PC-9 (cell line): ENCODE measurements at regions not wholly inside any gene's neighbourhood (a gene's known extent, or its start where the extent isn't known, plus 50 kb on each side); places are given as distances from the start of the nearest gene placed in this dataset.

Source experiments
- BruUV-seq: library from RNA; stranded (reverse); fragments of 400-500 nt; replicated peaks from 2 replicates; lab custom pipeline; 2021; lab: Mats Ljungman, UMichigan
- CTCF ChIA-PET: fragments of 300-600 bp; sonication (Branson Sonifier 250); formaldehyde crosslinking; loops from one replicate; lab custom pipeline; 2022; ENCODE audit warnings: antibody characterized with exemption; lab: Charles Lee
- POLR2A ChIA-PET: fragments of 300-600 bp; sonication (Branson Sonifier 250); formaldehyde crosslinking; loops from one replicate; lab custom pipeline; 2022; ENCODE audit warnings: antibody characterized with exemption; ENCODE audit not compliant: unreplicated experiment; lab: Charles Lee
- DNase-seq, 2 experiments: peaks; one replicate each; pipeline versions ENCODE4 v3.0.0 to v3.0.0-alpha.2; 2015 to 2022; ENCODE audit warnings: mixed read lengths in 1 of 2
- H2AFZ ChIP-seq: fragments of 200-600 bp; sonication (generic); 2 replicates; pipeline ENCODE4 v1.8.1; 2017; ENCODE audit warnings: antibody characterized with exemption
- H3F3A ChIP-seq: fragments of 200-600 bp; sonication (generic); 2 replicates; pipeline ENCODE4 v1.8.1; 2017; ENCODE audit warnings: antibody characterized with exemption, mild to moderate bottlenecking, low read depth; ENCODE audit not compliant: insufficient read depth
- H3K27ac ChIP-seq: fragments of 200-600 bp; sonication (generic); 2 replicates; pipeline ENCODE4 v1.6.1; 2016; ENCODE audit warnings: mixed run types
- H3K27me3 ChIP-seq: fragments of 200-600 bp; sonication (generic); 2 replicates; pipeline ENCODE4 v1.6.1; 2016; ENCODE audit warnings: low read depth, mixed run types; ENCODE audit not compliant: insufficient read depth
- H3K36me3 ChIP-seq: fragments of 200-600 bp; sonication (generic); 2 replicates; pipeline ENCODE4 v1.6.1; 2016; ENCODE audit warnings: low read depth, mixed run types
- H3K4me1 ChIP-seq: fragments of 200-600 bp; sonication (generic); replicated peaks from 2 replicates; pipeline ENCODE4 v1.6.1; 2016; ENCODE audit warnings: mixed run types; ENCODE audit not compliant: insufficient read depth
- H3K4me2 ChIP-seq: fragments of 200-600 bp; sonication (generic); 2 replicates; pipeline ENCODE4 v1.6.1; 2017; ENCODE audit warnings: mixed run types
- H3K4me3 ChIP-seq: fragments of 200-600 bp; sonication (generic); 2 replicates; pipeline ENCODE4 v1.6.1; 2016; ENCODE audit warnings: mixed run types
- H3K79me2 ChIP-seq: fragments of 200-600 bp; sonication (generic); 2 replicates; pipeline ENCODE4 v1.6.1; 2017; ENCODE audit warnings: low read depth, mixed run types
- H3K9me2 ChIP-seq: fragments of 200-600 bp; sonication (generic); 2 replicates; pipeline ENCODE4 v1.8.1; 2017; ENCODE audit warnings: mild to moderate bottlenecking; ENCODE audit not compliant: insufficient read depth
- H3K9me3 ChIP-seq: fragments of 200-600 bp; sonication (generic); 2 replicates; pipeline ENCODE4 v1.8.1; 2016; ENCODE audit warnings: low read depth; ENCODE audit not compliant: insufficient read depth
- H4K20me1 ChIP-seq: fragments of 200-600 bp; sonication (generic); 2 replicates; pipeline ENCODE4 v1.8.1; 2017; ENCODE audit not compliant: insufficient read depth
- CTCF ChIP-seq: fragments of 200-600 bp; sonication (generic); conservative IDR thresholded peaks from 2 replicates; pipeline ENCODE4 v1.6.1; 2017; ENCODE audit warnings: mixed run types, antibody characterized with exemption, mild to moderate bottlenecking, moderate library complexity
- EZH2 ChIP-seq: fragments of 200-600 bp; sonication (generic); IDR thresholded peaks from 2 replicates; pipeline ENCODE4 v1.8.0; 2017; ENCODE audit warnings: antibody characterized with exemption, low read depth
- intact Hi-C: fragments of 100-400 bp; cut with micrococcal nuclease; formaldehyde crosslinking; loops from one replicate; pipeline ENCODE4 v1.10.0; 2022; ENCODE audit not compliant: unreplicated experiment

- Histone ChIP-seq H3K9me3 (no peaks in the 10 kb centered on the region), H3K27me3 (no peaks in the 10 kb centered on the region), H3K27ac (no peak overlapping the region), H3K9me2 (no peaks in the 10 kb centered on the region), H4K20me1 (no peaks in the 10 kb centered on the region), H2AFZ (no peak overlapping the region), H3F3A (no peaks in the 10 kb centered on the region), H3K4me2 (no peak overlapping the region), H3K79me2 (no peaks in the 10 kb centered on the region), H3K4me1 (peaks cover 18% of the 10 kb centered on the region), H3K36me3 (no peaks in the 10 kb centered on the region), H3K4me3 (no peak overlapping the region)
- POLR2A ChIA-PET = interaction anchor here (0.6 kb wide), 1 partner anchor 615 kb away, joined by 7 read pairs; no protein-coding TSS in a partner anchor
- no peak for DNase-seq
- no TSS peak for BruUV-seq
- intact Hi-C loops = no loop called here
- CTCF ChIA-PET = interaction anchor here (0.5 kb wide), 1 partner anchor 10 kb away, joined by 5 read pairs; no protein-coding TSS in a partner anchor
- no peak for TF ChIP-seq CTCF
These were observed 432.8 kb downstream of the METTL4 start for GRCh38 chr18:2138552-2138951.

GRCh38 chr18:2139691-2140090 lies 431.6 kb downstream of the METTL4 start:
- H4K20me1 ChIP-seq = no peaks in the 10 kb centered on the region
- no peaks in the 10 kb centered on the region for H3K9me3 ChIP-seq
- BruUV-seq = no TSS peak
- intact Hi-C loops = no loop called here
- H3K27me3 ChIP-seq = no peaks in the 10 kb centered on the region
- no peaks in the 10 kb centered on the region for H3K36me3 ChIP-seq
- H3K79me2 ChIP-seq = no peaks in the 10 kb centered on the region
- DNase-seq = peak; percentile 12 to 70
- no peak overlapping the region for H3K4me3 ChIP-seq
- ChIA-PET POLR2A (no interaction called here), CTCF (no interaction called here)
- no peaks in the 10 kb centered on the region for H3K9me2 ChIP-seq
- no peaks in the 10 kb centered on the region for H3F3A ChIP-seq
- H3K4me2 ChIP-seq = peak overlapping the region; percentile 60
- H3K27ac ChIP-seq = peak overlapping the region; percentile 36; the same call in 1 of the 2 replicates
- H2AFZ ChIP-seq = no peak overlapping the region
- H3K4me1 ChIP-seq = peaks cover 18% of the 10 kb centered on the region
- TF ChIP-seq CTCF = no peak
- no peak for TF ChIP-seq EZH2

GRCh38 chr18:2143636-2144035 lies 427.7 kb downstream of the METTL4 start:
- H3K79me2 ChIP-seq = no peaks in the 10 kb centered on the region
- no peak overlapping the region for H3K4me2 ChIP-seq
- no peaks in the 10 kb centered on the region for H3F3A ChIP-seq
- H3K4me1 ChIP-seq = peaks cover 18% of the 10 kb centered on the region
- no peaks in the 10 kb centered on the region for H3K36me3 ChIP-seq
- no peak overlapping the region for H2AFZ ChIP-seq
- ChIA-PET POLR2A (no interaction called here), CTCF (no interaction called here)
- no peak for TF ChIP-seq EZH2
- no peak for TF ChIP-seq CTCF
- no peak overlapping the region for H3K27ac ChIP-seq
- BruUV-seq = no TSS peak
- no peaks in the 10 kb centered on the region for H3K27me3 ChIP-seq
- H4K20me1 ChIP-seq = no peaks in the 10 kb centered on the region
- intact Hi-C loops = no loop called here
- no peaks in the 10 kb centered on the region for H3K9me2 ChIP-seq
- no peak for DNase-seq
- no peak overlapping the region for H3K4me3 ChIP-seq
- H3K9me3 ChIP-seq = no peaks in the 10 kb centered on the region
